ENCODE measurements at regions not wholly inside any gene's neighbourhood (a gene's known extent, or its start where the extent isn't known, plus 50 kb on each side); places are given as distances from the start of the nearest gene placed in this dataset.

DNA sequence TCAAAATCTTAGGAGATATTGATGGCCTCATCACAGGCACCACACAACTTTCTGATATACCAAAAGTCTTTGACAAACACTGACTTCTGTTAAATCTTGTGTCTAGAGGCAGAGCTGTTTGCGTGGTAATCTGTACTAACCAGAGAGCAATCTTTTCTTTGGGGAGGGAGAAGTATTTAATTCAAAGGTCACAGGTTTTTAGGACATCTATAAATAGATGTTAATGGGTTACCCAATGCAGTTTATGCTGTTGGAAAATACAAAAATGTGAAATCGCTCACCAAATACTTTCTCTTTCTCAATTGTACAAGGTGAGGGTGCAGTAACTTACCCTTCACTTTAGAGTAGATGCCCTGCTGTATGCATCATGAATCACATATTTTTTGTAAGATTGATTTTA, 510.5 kb downstream of the NSUN3 start:
- TF ChIP-seq, protein P1, sequence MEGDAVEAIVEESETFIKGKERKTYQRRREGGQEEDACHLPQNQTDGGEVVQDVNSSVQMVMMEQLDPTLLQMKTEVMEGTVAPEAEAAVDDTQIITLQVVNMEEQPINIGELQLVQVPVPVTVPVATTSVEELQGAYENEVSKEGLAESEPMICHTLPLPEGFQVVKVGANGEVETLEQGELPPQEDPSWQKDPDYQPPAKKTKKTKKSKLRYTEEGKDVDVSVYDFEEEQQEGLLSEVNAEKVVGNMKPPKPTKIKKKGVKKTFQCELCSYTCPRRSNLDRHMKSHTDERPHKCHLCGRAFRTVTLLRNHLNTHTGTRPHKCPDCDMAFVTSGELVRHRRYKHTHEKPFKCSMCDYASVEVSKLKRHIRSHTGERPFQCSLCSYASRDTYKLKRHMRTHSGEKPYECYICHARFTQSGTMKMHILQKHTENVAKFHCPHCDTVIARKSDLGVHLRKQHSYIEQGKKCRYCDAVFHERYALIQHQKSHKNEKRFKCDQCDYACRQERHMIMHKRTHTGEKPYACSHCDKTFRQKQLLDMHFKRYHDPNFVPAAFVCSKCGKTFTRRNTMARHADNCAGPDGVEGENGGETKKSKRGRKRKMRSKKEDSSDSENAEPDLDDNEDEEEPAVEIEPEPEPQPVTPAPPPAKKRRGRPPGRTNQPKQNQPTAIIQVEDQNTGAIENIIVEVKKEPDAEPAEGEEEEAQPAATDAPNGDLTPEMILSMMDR (IDR thresholded peaks at IDR 0.05): no peak
- TF ChIP-seq POLR2A (IDR thresholded peaks at IDR 0.05): no peak
